Neural cell (in vitro differentiated cells): ENCODE measurements at regions not wholly inside any gene's neighbourhood (a gene's known extent, or its start where the extent isn't known, plus 50 kb on each side); places are given as distances from the start of the nearest gene placed in this dataset.
"Not testable (repeated sequence)": the region's sequence is repeated elsewhere in the genome, so short reads cannot be mapped to it uniquely, and the experiment has no call there.

Source experiments
- H2AFZ ChIP-seq: fragments of 200-600, 300-800 bp; sonication (generic), shearing (Covaris generic); 2 replicates; pipeline ENCODE4 v1.6.0; 2014; ENCODE audit warnings: low read depth, mild to moderate bottlenecking, antibody characterized with exemption, low read length, moderate library complexity
- H3F3A ChIP-seq: fragments of 200-600 bp; shearing (Covaris generic); 2 replicates; pipeline ENCODE4 v1.6.1; 2016; ENCODE audit warnings: mild to moderate bottlenecking, moderate library complexity, mixed read lengths, antibody characterized with exemption, low read length; ENCODE audit not compliant: insufficient read depth, poor library complexity, severe bottlenecking
- H3K27ac ChIP-seq: fragments of 200-600, 300-800 bp; sonication (generic), shearing (Covaris generic); 2 replicates; pipeline ENCODE4 v1.5.1; 2014; ENCODE audit warnings: mild to moderate bottlenecking, low read length, moderate library complexity
- H3K27me3 ChIP-seq: fragments of 300-800, 200-600 bp; sonication (generic), shearing (Covaris generic); 2 replicates; pipeline ENCODE4 v1.6.0; 2014; ENCODE audit warnings: mild to moderate bottlenecking, low read depth, low read length, moderate library complexity; ENCODE audit not compliant: insufficient read depth
- H3K36me3 ChIP-seq: fragments of 300-800, 200-600 bp; sonication (generic), shearing (Covaris generic); 2 replicates; pipeline ENCODE4 v1.5.1; 2014; ENCODE audit warnings: mild to moderate bottlenecking, antibody characterized with exemption, low read length, moderate library complexity; ENCODE audit not compliant: insufficient read depth
- H3K4me2 ChIP-seq: fragments of 300-800, 200-600 bp; sonication (generic), shearing (Covaris generic); 2 replicates; pipeline ENCODE4 v1.6.0; 2014; ENCODE audit warnings: mild to moderate bottlenecking, low read length
- H3K4me3 ChIP-seq: fragments of 300-800, 200-600 bp; sonication (generic), shearing (Covaris generic); 2 replicates; pipeline ENCODE4 v1.5.1; 2014; ENCODE audit warnings: mild to moderate bottlenecking, low read length, moderate library complexity
- H3K79me2 ChIP-seq: fragments of 200-600 bp; shearing (Covaris generic); replicated peaks from 2 replicates; pipeline ENCODE4 v1.6.0; 2014; ENCODE audit warnings: mild to moderate bottlenecking, low read length, moderate library complexity; ENCODE audit not compliant: insufficient read depth
- H3K9ac ChIP-seq: fragments of 300-800, 200-600 bp; sonication (generic), shearing (Covaris generic); 2 replicates; pipeline ENCODE4 v1.6.1; 2016; ENCODE audit warnings: mild to moderate bottlenecking, low read length, mixed read lengths
- H3K9me2 ChIP-seq: fragments of 200-600 bp; shearing (Covaris generic); 2 replicates; pipeline ENCODE4 v1.6.1; 2016; ENCODE audit warnings: mild to moderate bottlenecking, low read length, mixed read lengths; ENCODE audit not compliant: insufficient read depth
- H3K9me3 ChIP-seq: fragments of 200-600, 300-800 bp; sonication (generic), shearing (Covaris generic); 2 replicates; pipeline ENCODE4 v1.6.1; 2016; ENCODE audit warnings: mild to moderate bottlenecking, mixed run types, low read length, moderate library complexity, mixed read lengths
- H4K20me1 ChIP-seq: fragments of 200-600 bp; shearing (Covaris generic); 2 replicates; pipeline ENCODE4 v1.6.1; 2016; ENCODE audit warnings: mild to moderate bottlenecking, mixed run types; ENCODE audit not compliant: insufficient read depth
- EP300 ChIP-seq: fragments of 450-650 bp; conservative IDR thresholded peaks from 2 replicates; pipeline ENCODE4 v1.6.1; 2014; ENCODE audit warnings: antibody characterized with exemption, mild to moderate bottlenecking, moderate library complexity; ENCODE audit not compliant: poor library complexity, severe bottlenecking
- EZH2 ChIP-seq: fragments of 200-600, 300-800 bp; shearing (Covaris generic), sonication (generic); IDR thresholded peaks from 2 replicates; pipeline ENCODE4 v1.6.1; 2014; ENCODE audit warnings: antibody characterized with exemption, low read length, borderline replicate concordance, mild to moderate bottlenecking; ENCODE audit not compliant: insufficient read depth, poor library complexity, severe bottlenecking
- POLR2AphosphoS5 ChIP-seq: IDR thresholded peaks from 2 replicates; pipeline ENCODE4 v1.6.1; 2012
- RAD21 ChIP-seq: fragments of 450-650 bp; conservative IDR thresholded peaks from 2 replicates; pipeline ENCODE4 v1.6.1; 2014; ENCODE audit warnings: antibody characterized with exemption, mild to moderate bottlenecking, moderate library complexity
- REST ChIP-seq: IDR thresholded peaks from 2 replicates; pipeline ENCODE4 v1.6.1; 2012; ENCODE audit warnings: borderline replicate concordance
- SMC3 ChIP-seq: fragments of 450-650 bp; conservative IDR thresholded peaks from 2 replicates; pipeline ENCODE4 v1.6.1; 2014; ENCODE audit warnings: antibody characterized with exemption, mild to moderate bottlenecking, moderate library complexity; ENCODE audit not compliant: poor library complexity
- TAF1 ChIP-seq: IDR thresholded peaks from 2 replicates; pipeline ENCODE4 v1.6.1; 2012; ENCODE audit warnings: low read depth

DNA sequence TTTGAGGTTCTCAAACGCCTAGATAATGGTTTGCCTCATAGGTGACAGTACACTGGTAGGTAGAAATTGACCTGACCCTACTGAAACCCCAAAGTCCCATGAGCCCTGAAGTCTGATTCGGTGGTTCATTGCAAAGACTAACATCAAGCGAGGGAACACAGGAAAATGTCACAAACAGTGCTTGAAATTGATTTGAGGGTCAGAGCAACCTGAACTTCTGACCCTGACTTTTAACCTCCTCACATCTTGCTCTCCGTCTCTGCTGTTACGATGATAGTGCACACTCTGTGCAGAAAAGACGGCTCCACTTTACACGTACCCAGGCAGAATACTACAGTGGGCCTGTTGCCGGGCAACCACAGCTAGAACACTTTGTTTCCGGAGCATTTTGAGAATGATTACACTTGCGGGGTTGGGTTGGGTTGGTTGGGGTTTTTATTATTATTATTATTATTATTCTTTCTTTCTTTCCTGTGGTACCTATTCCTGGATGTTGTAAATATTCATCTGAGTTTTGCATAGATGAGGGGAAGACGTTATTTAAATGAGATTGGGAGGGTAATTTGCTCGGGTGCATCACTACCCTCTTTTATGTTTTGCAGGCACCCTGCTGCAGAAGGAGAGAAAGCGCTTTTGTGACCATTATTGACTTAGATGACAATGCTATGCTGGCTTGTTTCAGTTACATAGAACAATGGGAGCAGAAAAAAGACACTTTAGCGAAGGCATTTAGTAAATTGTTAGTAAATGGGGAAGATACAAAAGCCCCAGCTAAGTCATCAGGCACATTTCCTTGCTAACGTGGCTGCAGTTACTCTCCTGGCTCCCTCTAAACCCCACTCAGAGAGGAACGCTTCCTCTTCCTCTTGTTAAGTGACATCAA, 438.1 kb upstream of the NRP1 start:
- Histone ChIP-seq H3K9ac (peak overlapping the region; percentile 47), H3K4me2 (peak overlapping the region; percentile 66)

DNA sequence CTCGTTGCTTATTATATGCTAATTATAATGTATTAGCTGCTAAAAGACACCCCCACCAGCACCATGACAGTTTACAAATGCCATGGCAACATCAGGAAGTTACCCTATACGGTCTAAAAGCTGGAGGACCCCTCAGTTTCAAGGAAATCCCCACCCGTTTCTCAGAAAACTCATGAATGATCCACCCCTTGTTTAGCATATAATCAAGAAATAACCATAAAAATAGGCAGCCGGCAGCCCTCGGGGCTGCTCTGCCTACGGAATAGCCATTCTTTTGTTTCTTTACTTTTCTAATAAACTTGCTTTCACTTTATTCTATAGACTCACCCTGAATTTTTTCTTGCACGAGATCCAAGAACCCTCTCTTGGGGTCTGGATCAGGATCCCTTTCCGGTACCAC, 437.4 kb upstream of the NRP1 start:
- H2AFZ ChIP-seq, H3K79me2 ChIP-seq, H3K9me2 ChIP-seq, H3K36me3 ChIP-seq, H3F3A ChIP-seq, H3K27me3 ChIP-seq, H3K9me3 ChIP-seq, H4K20me1 ChIP-seq: not testable (repeated sequence)
- Histone ChIP-seq H3K9ac (peak overlapping the region; percentile 47), H3K4me3 (peak overlapping the region; percentile 50), H3K27ac (peak overlapping the region; percentile 76), H3K4me2 (peak overlapping the region; percentile 66)

More for the DNA sequence above, 438.1 kb upstream of the NRP1 start:
- H3K4me3 ChIP-seq: peak overlapping the region; percentile 50
- H3K9me2 ChIP-seq: no peaks in the 10 kb centered on the region
- peaks cover 7% of the 10 kb centered on the region for H3F3A ChIP-seq
- H3K9me3 ChIP-seq: no peaks in the 10 kb centered on the region
- H3K79me2 ChIP-seq: no peaks in the 10 kb centered on the region
- H4K20me1 ChIP-seq: no peaks in the 10 kb centered on the region
- peak overlapping the region; percentile 76 for H3K27ac ChIP-seq
- no peaks in the 10 kb centered on the region for H3K36me3 ChIP-seq
- H2AFZ ChIP-seq: peak overlapping the region; percentile 23
- TF ChIP-seq REST: no peak
- TF ChIP-seq POLR2AphosphoS5: peak; percentile 20
- no peak for TF ChIP-seq EP300
- no peak for TF ChIP-seq TAF1
- TF ChIP-seq SMC3: peak; percentile 19
- H3K27me3 ChIP-seq: no peaks in the 10 kb centered on the region

GRCh38 chr10:33764694-33765185, 430.3 kb upstream of the NRP1 start:
- H3K9me3 ChIP-seq: no peaks in the 10 kb centered on the region
- H3K36me3 ChIP-seq: no peaks in the 10 kb centered on the region
- TF ChIP-seq EZH2 (no peak), EP300 (no peak), SMC3 (no peak), POLR2AphosphoS5 (no peak), RAD21 (no peak), REST (no peak)
- H3K9me2 ChIP-seq: no peaks in the 10 kb centered on the region
- H3K27me3 ChIP-seq: no peaks in the 10 kb centered on the region
- H3K79me2 ChIP-seq: no peaks in the 10 kb centered on the region
- no peak overlapping the region for H3K27ac ChIP-seq
- H4K20me1 ChIP-seq: no peaks in the 10 kb centered on the region
- H3K4me2 ChIP-seq: no peak overlapping the region
- no peak overlapping the region for H3K4me3 ChIP-seq
- no peaks in the 10 kb centered on the region for H3F3A ChIP-seq
- H2AFZ ChIP-seq: no peak overlapping the region
- H3K9ac ChIP-seq: no peak overlapping the region
